HepG2 (cell line): ENCODE measurements at regions not wholly inside any gene's neighbourhood (a gene's known extent, or its start where the extent isn't known, plus 50 kb on each side); places are given as distances from the start of the nearest gene placed in this dataset.

Source experiments
- CTCF ChIP-seq: sonication (generic); formaldehyde crosslinking; IDR thresholded peaks from 2 replicates; pipeline ENCODE4 v1.5.0; 2020; ENCODE audit warnings: mild to moderate bottlenecking, missing genetic modification reagents, moderate library complexity
- EP300 ChIP-seq, 3 experiments: sonication (generic) in 1 of 3; formaldehyde crosslinking in 1 of 3; IDR thresholded peaks; 2 replicates each; pipeline versions ENCODE4 v1.5.1 to v1.6.1; 2011 to 2020; ENCODE audit warnings: low read depth in 2 of 3, low read length in 2 of 3, borderline replicate concordance in 1 of 3, improper control_type of control experiment in 1 of 3, mild to moderate bottlenecking in 1 of 3, missing genetic modification reagents in 1 of 3, moderate library complexity in 1 of 3
- FIP1L1 ChIP-seq: fragments of 200-400 bp; formaldehyde crosslinking; IDR thresholded peaks from 2 replicates; pipeline ENCODE4 v1.6.1; 2018; ENCODE audit warnings: low read depth, mild to moderate bottlenecking, low read length, moderate library complexity, borderline replicate concordance; ENCODE audit not compliant: insufficient read depth
- FOXJ3 ChIP-seq: sonication (generic); formaldehyde crosslinking; IDR thresholded peaks from 2 replicates; pipeline ENCODE4 v1.4.0; 2020; ENCODE audit warnings: missing genetic modification reagents, mild to moderate bottlenecking, borderline replicate concordance
- MBNL3 ChIP-seq: fragments of 250-450 bp; sonication (Bioruptor Pico); conservative IDR thresholded peaks from 2 replicates; pipeline ENCODE4 v1.8.0; 2022; ENCODE audit warnings: mild to moderate bottlenecking, inconsistent platforms
- POLR2AphosphoS5 ChIP-seq: IDR thresholded peaks from 2 replicates; pipeline ENCODE4 v1.6.1; 2012; ENCODE audit warnings: low read depth, low read length
- ZNF589 ChIP-seq: sonication (generic); formaldehyde crosslinking; conservative IDR thresholded peaks from 2 replicates; pipeline ENCODE4 v1.8.0; 2022; ENCODE audit warnings: mild to moderate bottlenecking, moderate library complexity, missing genetic modification reagents

DNA sequence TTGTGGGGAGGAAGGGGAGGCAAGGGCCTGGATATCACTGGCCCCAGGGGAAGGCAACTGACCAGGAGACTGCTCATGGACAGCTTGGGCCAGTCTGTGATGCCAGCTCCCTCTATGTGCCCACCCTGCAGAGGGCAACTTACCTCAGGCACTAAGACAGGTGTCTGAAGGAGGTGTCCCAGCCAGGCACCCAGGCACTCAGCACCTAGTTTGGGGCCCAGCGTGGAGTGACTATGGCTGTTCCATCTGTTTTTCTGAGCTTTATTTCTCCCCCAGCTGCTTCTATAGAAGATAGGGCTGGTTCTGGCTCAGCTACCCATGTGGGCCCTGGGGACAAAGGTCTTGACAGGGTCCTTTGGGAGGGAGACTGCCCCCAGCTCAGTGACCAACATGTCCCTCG is 150.6 kb upstream of the PCBD1 start:
- TF ChIP-seq MBNL3 (no peak), FOXJ3 (no peak), POLR2AphosphoS5 (no peak), FIP1L1 (no peak), EP300 (IDR thresholded peaks at IDR 0.05; ENCODE audit: low read depth in 2 of 2, low read length in 2 of 2) (no peak), EP300 (CRISPR knock-in tag; IDR thresholded peaks at IDR 0.05; ENCODE audit: borderline replicate concordance) (no peak), ZNF589 (CRISPR knock-in tag) (no peak), CTCF (no peak)
